Liver (tissue), 8 donors: ENCODE measurements at regions not wholly inside any gene's neighbourhood (a gene's known extent, or its start where the extent isn't known, plus 50 kb on each side); places are given as distances from the start of the nearest gene placed in this dataset.

Experiments
- DNase-seq: peaks from one replicate; pipeline ENCODE4 v3.0.0-alpha.2; 2017; ENCODE audit warnings: low spot score
- H3K27ac ChIP-seq, 2 donors: one replicate each; pipeline ENCODE4 v1.7.0; 2013; ENCODE audit warnings: inconsistent platforms in 2 of 2, low read length in 2 of 2, control low read depth in 1 of 2, low read depth in 1 of 2, mild to moderate bottlenecking in 1 of 2
- H3K27me3 ChIP-seq, 4 donors: one replicate each; pipeline versions ENCODE4 v1.6.1 to v1.7.0; 2013; ENCODE audit warnings: low read length in 3 of 4, inconsistent platforms in 1 of 4, mild to moderate bottlenecking in 1 of 4, moderate library complexity in 1 of 4; ENCODE audit not compliant: control insufficient read depth in 4 of 4, insufficient read depth in 4 of 4
- H3K36me3 ChIP-seq, 4 donors: one replicate each; pipeline versions ENCODE4 v1.6.1 to v1.7.0; 2013; ENCODE audit warnings: low read length in 3 of 4, mild to moderate bottlenecking in 3 of 4, low read depth in 1 of 4, moderate library complexity in 1 of 4; ENCODE audit not compliant: control insufficient read depth in 4 of 4, insufficient read depth in 3 of 4
- H3K4me1 ChIP-seq, 4 donors: one replicate each; pipeline versions ENCODE4 v1.6.1 to v1.7.0; 2013; ENCODE audit warnings: low read length in 3 of 4, mild to moderate bottlenecking in 3 of 4, moderate library complexity in 1 of 4; ENCODE audit not compliant: control insufficient read depth in 4 of 4, insufficient read depth in 4 of 4
- H3K4me3 ChIP-seq, 3 donors: one replicate each; pipeline versions ENCODE4 v1.6.1 to v1.7.0; 2013; ENCODE audit warnings: low read length in 3 of 3, control low read depth in 1 of 3, low read depth in 1 of 3, mild to moderate bottlenecking in 1 of 3
- H3K9ac ChIP-seq, 2 donors: one replicate each; pipeline ENCODE4 v1.7.0; 2013; ENCODE audit warnings: low read length in 2 of 2, mild to moderate bottlenecking in 2 of 2, moderate library complexity in 2 of 2, control low read depth in 1 of 2, low read depth in 1 of 2
- H3K9me3 ChIP-seq, 4 donors: one replicate each; pipeline versions ENCODE4 v1.6.1 to v1.7.0; 2013; ENCODE audit warnings: low read length in 3 of 4; ENCODE audit not compliant: control insufficient read depth in 4 of 4
- ATF3 ChIP-seq: IDR thresholded peaks from 2 replicates; pipeline ENCODE4 v1.6.1; 2016; ENCODE audit warnings: antibody characterized with exemption
- CTCF ChIP-seq: fragments of 150-350 bp; IDR thresholded peaks from 2 replicates; pipeline ENCODE4 v1.5.1; 2017; ENCODE audit warnings: improper control_type of control experiment, low read depth, low read length; ENCODE audit not compliant: missing input control
- EGR1 ChIP-seq, 2 donors: IDR thresholded peaks; 2 replicates each; pipeline ENCODE4 v1.6.1; 2016 to 2018; ENCODE audit warnings: antibody characterized with exemption in 2 of 2, low read depth in 2 of 2
- FOXA1 ChIP-seq: IDR thresholded peaks from 2 replicates; pipeline ENCODE4 v1.6.1; 2016; ENCODE audit warnings: antibody characterized with exemption
- FOXA2 ChIP-seq: IDR thresholded peaks from 2 replicates; pipeline ENCODE4 v1.6.1; 2016; ENCODE audit warnings: antibody characterized with exemption
- GABPA ChIP-seq, 2 donors: IDR thresholded peaks in 1 of 2; conservative IDR thresholded peaks in 1 of 2; 2 replicates each; pipeline ENCODE4 v1.6.1; 2016; ENCODE audit warnings: antibody characterized with exemption in 2 of 2, mild to moderate bottlenecking in 1 of 2, moderate library complexity in 1 of 2
- HNF4A ChIP-seq, 2 donors: conservative IDR thresholded peaks; 2 replicates each; pipeline ENCODE4 v1.6.1; 2016; ENCODE audit warnings: antibody characterized with exemption in 2 of 2, mild to moderate bottlenecking in 2 of 2
- HNF4G ChIP-seq: IDR thresholded peaks from 2 replicates; pipeline ENCODE4 v1.6.1; 2016; ENCODE audit warnings: antibody characterized with exemption
- JUND ChIP-seq, 2 donors: IDR thresholded peaks; 2 replicates each; pipeline ENCODE4 v1.6.1; 2016; ENCODE audit warnings: antibody characterized with exemption in 2 of 2
- MAX ChIP-seq: IDR thresholded peaks from 2 replicates; pipeline ENCODE4 v1.6.1; 2016; ENCODE audit warnings: antibody characterized with exemption
- NR2F2 ChIP-seq: IDR thresholded peaks from 2 replicates; pipeline ENCODE4 v1.6.1; 2016; ENCODE audit warnings: antibody characterized with exemption
- RAD21 ChIP-seq, 2 donors: IDR thresholded peaks; 2 replicates each; pipeline ENCODE4 v1.6.1; 2016; ENCODE audit warnings: antibody characterized with exemption in 2 of 2, mild to moderate bottlenecking in 2 of 2
- REST ChIP-seq: IDR thresholded peaks from 2 replicates; pipeline ENCODE4 v1.6.1; 2016; ENCODE audit warnings: antibody characterized with exemption, mild to moderate bottlenecking
- RXRA ChIP-seq, 2 donors: IDR thresholded peaks; 2 replicates each; pipeline ENCODE4 v1.6.1; 2017 to 2018; ENCODE audit warnings: antibody characterized with exemption in 2 of 2, mild to moderate bottlenecking in 1 of 2
- SP1 ChIP-seq: IDR thresholded peaks from 2 replicates; pipeline ENCODE4 v1.6.1; 2018; ENCODE audit warnings: antibody characterized with exemption, mild to moderate bottlenecking
- TAF1 ChIP-seq: conservative IDR thresholded peaks from 2 replicates; pipeline ENCODE4 v1.6.1; 2016; ENCODE audit warnings: antibody characterized with exemption, mild to moderate bottlenecking
- YY1 ChIP-seq: IDR thresholded peaks from 2 replicates; pipeline ENCODE4 v1.6.1; 2016; ENCODE audit warnings: antibody characterized with exemption, mild to moderate bottlenecking
- ZBTB33 ChIP-seq: IDR thresholded peaks from 2 replicates; pipeline ENCODE4 v1.6.1; 2016; ENCODE audit warnings: antibody characterized with exemption
- WGBS: extraction: QIAGEN DNeasy Blood & Tissue Kit; methylation state at CpG from one replicate; pipeline ENCODE4 v1.1.7; 2013; 5-methylcytosine and 5-hydroxymethylcytosine counted together
- donor health status: healthy.
- donor health status: healthy.
- donor health status: healthy.
- donor health status: healthy.
- donor health status: healthy.

GRCh38 chr7:51451751-51452476, 135.3 kb upstream of the COBL start:
- H3K36me3 ChIP-seq: no peaks in the 10 kb centered on the region
- no peaks in the 10 kb centered on the region for H3K4me1 ChIP-seq
- no peak overlapping the region for H3K27ac ChIP-seq
- TF ChIP-seq NR2F2 (no peak), RXRA (IDR thresholded peaks at IDR 0.05) (no peak)
- DNase-seq: no peak
- H3K9me3 ChIP-seq: no peaks in the 10 kb centered on the region
- WGBS: 67% methylated on average over 10 of the region's 10 CpGs
- no peak overlapping the region for H3K9ac ChIP-seq
- H3K27me3 ChIP-seq: peaks cover 0 to 2% (median 0%) of the 10 kb centered on the region in 4 donors
- no peak overlapping the region for H3K4me3 ChIP-seq

GRCh38 chr7:51450541-51450940, 133.9 kb upstream of the COBL start:
- Histone ChIP-seq H3K4me3 (no peak overlapping the region), H3K9me3 (no peaks in the 10 kb centered on the region), H3K9ac (no peak overlapping the region), H3K27ac (no peak overlapping the region), H3K36me3 (no peaks in the 10 kb centered on the region), H3K4me1 (no peaks in the 10 kb centered on the region), H3K27me3 (peaks cover 0 to 2% (median 0%) of the 10 kb centered on the region in 4 donors)
- DNase-seq: no peak
- WGBS: 85% methylated on average over 6 of the region's 6 CpGs
- no peak for TF ChIP-seq ATF3
- no peak for TF ChIP-seq YY1
- no peak for TF ChIP-seq SP1
- no peak for TF ChIP-seq REST
- no peak for TF ChIP-seq HNF4G
- TF ChIP-seq NR2F2: no peak

- 57% methylated on average over 5 of the region's 5 CpGs for WGBS
- no peaks in the 10 kb centered on the region for H3K27me3 ChIP-seq
- H3K9me3 ChIP-seq: no peaks in the 10 kb centered on the region
- no peaks in the 10 kb centered on the region for H3K36me3 ChIP-seq
- no peak overlapping the region for H3K4me3 ChIP-seq
- H3K27ac ChIP-seq: no peak overlapping the region
- H3K9ac ChIP-seq: no peak overlapping the region
- DNase-seq: no peak
- H3K4me1 ChIP-seq: no peaks in the 10 kb centered on the region
- TF ChIP-seq ATF3 (no peak), ZBTB33 (no peak), FOXA1 (no peak), TAF1 (no peak), YY1 (no peak), GABPA (IDR thresholded peaks at IDR 0.05 in 1 of 2, conservative IDR thresholded peaks at IDR 0.05 in 1 of 2) (no peak), CTCF (no peak), HNF4A (conservative IDR thresholded peaks at IDR 0.05) (no peak), FOXA2 (no peak), MAX (no peak), RAD21 (IDR thresholded peaks at IDR 0.05) (no peak), NR2F2 (no peak), EGR1 (IDR thresholded peaks at IDR 0.05; ENCODE audit: low read depth in 2 of 2) (no peak), JUND (IDR thresholded peaks at IDR 0.05) (no peak), HNF4G (no peak), RXRA (IDR thresholded peaks at IDR 0.05) (no peak)
Measured at GRCh38 chr7:51446785-51447184, 130.2 kb upstream of the COBL start.
